Adrenal gland (tissue), 9 donors: ENCODE measurements at regions not wholly inside any gene's neighbourhood (a gene's known extent, or its start where the extent isn't known, plus 50 kb on each side); places are given as distances from the start of the nearest gene placed in this dataset.
"Not testable (repeated sequence)": the region's sequence is repeated elsewhere in the genome, so short reads cannot be mapped to it uniquely, and the experiment has no call there.

ENCODE experiments used
- DNase-seq, 7 donors: peaks; one replicate each; pipeline ENCODE4 v3.0.0-alpha.2; 2019 to 2020
- H3K27ac ChIP-seq, 5 donors: fragments of 200-600 bp; sonication (generic) in 4 of 5; 1 replicate in 3 of 5; 2 replicates in 2 of 5; pipeline versions ENCODE4 v1.5.1 to v1.8.0; 2016 to 2020; ENCODE audit warnings: mild to moderate bottlenecking in 1 of 5
- H3K27me3 ChIP-seq: fragments of 200-600 bp; 2 replicates; pipeline ENCODE4 v1.8.0; 2021
- H3K36me3 ChIP-seq, 2 donors: fragments of 200-600 bp; replicated peaks in 1 of 2; 1 replicate in 1 of 2; 2 replicates in 1 of 2; pipeline versions ENCODE4 v1.5.1 to v1.8.0; 2018 to 2022
- H3K4me1 ChIP-seq, 2 donors: fragments of 200-600 bp; replicated peaks in 1 of 2; 1 replicate in 1 of 2; 2 replicates in 1 of 2; pipeline versions ENCODE4 v1.5.1 to v1.8.0; 2018 to 2021
- H3K4me3 ChIP-seq, 4 donors: fragments of 200-600 bp; sonication (generic) in 3 of 4; one replicate each; pipeline ENCODE4 v1.5.1; 2016 to 2018
- H3K9me3 ChIP-seq, 3 donors: fragments of 200-600 bp; sonication (generic) in 1 of 3; replicated peaks in 1 of 3; 1 replicate in 2 of 3; 2 replicates in 1 of 3; pipeline versions ENCODE4 v1.5.1 to v1.8.0; 2016 to 2021
- CTCF ChIP-seq, 6 experiments: fragments of 450-650 bp in 4 of 6; fragments of 200-600 bp in 2 of 6; sonication (generic) in 1 of 6; IDR thresholded peaks; 1 replicate in 5 of 6; 2 replicates in 1 of 6; pipeline versions ENCODE4 v1.5.1 to v1.8.0; 2016 to 2021; ENCODE audit warnings: antibody characterized with exemption in 6 of 6, mild to moderate bottlenecking in 2 of 6, moderate library complexity in 1 of 6
- POLR2A ChIP-seq, 2 donors: fragments of 450-650 bp; IDR thresholded peaks; one replicate each; pipeline ENCODE4 v1.6.1; 2017; ENCODE audit warnings: antibody characterized with exemption in 2 of 2, mild to moderate bottlenecking in 2 of 2, moderate library complexity in 1 of 2
- WGBS, 4 donors: extraction: QIAGEN DNeasy Blood & Tissue Kit in 2 of 4; methylation state at CpG; one replicate each; pipeline versions ENCODE4 v1.1.5 to v1.1.7; 2013 to 2017; 5-methylcytosine and 5-hydroxymethylcytosine counted together
- intact Hi-C, 2 donors: fragments of 100-400 bp; cut with DNase I; formaldehyde crosslinking; loops; one replicate each; pipeline versions ENCODE4 v1.14.1 to v1.15.0; 2022 to 2023
- donor health status: healthy with polysubstance abuse.
- donor health status: Bipolar disorder and iron deficiency.
- donor health status: DM: yes; HTN: yes; CAD: no.
- donor health status: DM: no; HTN: no; CAD: no.
- donor health status: DM: no; HTN: no; CAD: no.

GRCh38 chr22:40094485-40094884, 83.2 kb upstream of the TNRC6B start:
- H3K36me3 ChIP-seq, result no peaks in the 10 kb centered on the region
- peak overlapping the region in 1 of 5 donors; percentile 12 for H3K27ac ChIP-seq
- no peaks in the 10 kb centered on the region for H3K9me3 ChIP-seq
- WGBS, 4 donors, result 0 to 6% (median 4%) methylated on average over 1 of the region's 1 CpG
- intact Hi-C loops, result no loop called here
- TF ChIP-seq POLR2A (IDR thresholded peaks at IDR 0.05) (no peak), CTCF (IDR thresholded peaks at IDR 0.05) (no peak)
- no peaks in the 10 kb centered on the region for H3K27me3 ChIP-seq
- no peak for DNase-seq
- H3K4me1 ChIP-seq, result peaks cover 0 to 20% of the 10 kb centered on the region in 2 donors
- H3K4me3 ChIP-seq, result peak overlapping the region in 1 of 4 donors; percentile 22

- H3K4me3 ChIP-seq, H3K27me3 ChIP-seq, DNase-seq, H3K36me3 ChIP-seq, H3K27ac ChIP-seq, intact Hi-C loops, H3K9me3 ChIP-seq: not testable (repeated sequence)
- WGBS, 4 donors, result 98 to 99% (median 99%) methylated on average over 7 of the region's 7 CpGs
- peaks cover 15 to 26% of the 10 kb centered on the region in 2 donors for H3K4me1 ChIP-seq
Measured at GRCh38 chr22:40099887-40100286, 77.8 kb upstream of the TNRC6B start.

- Histone ChIP-seq H3K4me1 (peaks cover 26 to 42% of the 10 kb centered on the region in 2 donors), H3K9me3 (no peaks in the 10 kb centered on the region), H3K27me3 (no peaks in the 10 kb centered on the region), H3K36me3 (no peaks in the 10 kb centered on the region), H3K27ac (no peak overlapping the region), H3K4me3 (no peak overlapping the region)
- WGBS, 4 donors, result 96 to 98% (median 98%) methylated on average over 3 of the region's 3 CpGs
- intact Hi-C loops, result no loop called here
- TF ChIP-seq POLR2A (IDR thresholded peaks at IDR 0.05), result no peak
- TF ChIP-seq CTCF (IDR thresholded peaks at IDR 0.05), result no peak
- DNase-seq, result no peak
Measured at GRCh38 chr22:40105755-40106154, 72.0 kb upstream of the TNRC6B start.

- TF ChIP-seq CTCF (IDR thresholded peaks at IDR 0.05) (no peak), POLR2A (IDR thresholded peaks at IDR 0.05) (no peak)
- 2 to 15% (median 9%) methylated on average over 1 of the region's 1 CpG for WGBS, 4 donors
- Histone ChIP-seq H3K4me1 (peaks cover 11 to 36% of the 10 kb centered on the region in 2 donors), H3K27me3 (no peaks in the 10 kb centered on the region), H3K4me3 (peak overlapping the region in 2 of 4 donors; percentile 14 to 46), H3K27ac (peak overlapping the region in 2 of 5 donors; percentile 50 to 58), H3K36me3 (no peaks in the 10 kb centered on the region), H3K9me3 (no peaks in the 10 kb centered on the region)
- intact Hi-C loops, result no loop called here
- no peak for DNase-seq
Measured at GRCh38 chr22:40107244-40107643, 70.5 kb upstream of the TNRC6B start.

- peak in 6 of 7 donors; percentile 27 to 74 (median 46) for DNase-seq
- Histone ChIP-seq H3K9me3 (no peaks in the 10 kb centered on the region), H3K4me3 (peak overlapping the region in 2 of 4 donors; percentile 14 to 46), H3K36me3 (no peaks in the 10 kb centered on the region), H3K27ac (peak overlapping the region in 4 of 5 donors; percentile 7 to 68 (median 54)), H3K27me3 (no peaks in the 10 kb centered on the region), H3K4me1 (peaks cover 11 to 32% of the 10 kb centered on the region in 2 donors)
- intact Hi-C loops, result no loop called here
- TF ChIP-seq CTCF (IDR thresholded peaks at IDR 0.05) (no peak), POLR2A (IDR thresholded peaks at IDR 0.05) (no peak)
- 26 to 30% (median 30%) methylated on average over 6 of the region's 6 CpGs for WGBS, 4 donors
Measured at GRCh38 chr22:40107851-40108378, 69.8 kb upstream of the TNRC6B start.
